GM21723 (cell line): ENCODE measurements at regions not wholly inside any gene's neighbourhood (a gene's known extent, or its start where the extent isn't known, plus 50 kb on each side); places are given as distances from the start of the nearest gene placed in this dataset.
A peak's percentile ranks its signal among the peaks of the same experiment; 100 is the strongest.

ENCODE experiments used
- ATAC-seq: cut with Tn5 transposase; IDR thresholded peaks from one replicate; pipeline ENCODE4 v1.9.1; 2021; ENCODE audit warnings: mild to moderate bottlenecking, moderate library complexity; ENCODE audit not compliant: unreplicated experiment

- no peak for ATAC-seq
These were observed 278.4 kb upstream of the FAM98A start for GRCh38 chr2:33877348-33878016.

- ATAC-seq, result no peak
These were observed 274.0 kb upstream of the FAM98A start for GRCh38 chr2:33873076-33873605.

- ATAC-seq, result no peak
These were observed 260.8 kb upstream of the FAM98A start for GRCh38 chr2:33859811-33860461.

- ATAC-seq, result no peak
These were observed 260.1 kb upstream of the FAM98A start for GRCh38 chr2:33859176-33859575.

GRCh38 chr2:33848486-33848885 lies 249.4 kb upstream of the FAM98A start:
- ATAC-seq, result no peak

- no peak for ATAC-seq
These were observed 240.7 kb upstream of the FAM98A start for GRCh38 chr2:33839791-33840190.

- ATAC-seq, result no peak
These were observed 237.5 kb upstream of the FAM98A start for GRCh38 chr2:33836628-33837027.

- no peak for ATAC-seq
These were observed 236.8 kb upstream of the FAM98A start for GRCh38 chr2:33835911-33836310.

GRCh38 chr2:33822964-33823363 lies 223.9 kb upstream of the FAM98A start:
- no peak for ATAC-seq

- ATAC-seq, result no peak
These were observed 213.6 kb upstream of the FAM98A start for GRCh38 chr2:33812707-33813106.

- ATAC-seq, result no peak
These were observed 211.1 kb upstream of the FAM98A start for GRCh38 chr2:33810046-33810835.

- ATAC-seq, result no peak
These were observed 206.9 kb upstream of the FAM98A start for GRCh38 chr2:33806041-33806440.

- no peak for ATAC-seq
These were observed 205.1 kb upstream of the FAM98A start for GRCh38 chr2:33804155-33804554.

GRCh38 chr2:33796511-33796910 lies 197.4 kb upstream of the FAM98A start:
- ATAC-seq, result no peak

GRCh38 chr2:33791625-33792024 lies 192.5 kb upstream of the FAM98A start:
- no peak for ATAC-seq

GRCh38 chr2:33788044-33788443 lies 188.9 kb upstream of the FAM98A start:
- no peak for ATAC-seq

- ATAC-seq, result no peak
These were observed 187.8 kb upstream of the FAM98A start for GRCh38 chr2:33786881-33787280.

- peak; percentile 97 for ATAC-seq
These were observed 186.4 kb upstream of the FAM98A start for GRCh38 chr2:33785201-33786106.

GRCh38 chr2:33784488-33784887 lies 185.4 kb upstream of the FAM98A start:
- peak; percentile 10 for ATAC-seq

GRCh38 chr2:33782395-33783230 lies 183.5 kb upstream of the FAM98A start:
- ATAC-seq, result no peak
